Superior temporal gyrus (tissue), 1 donor: ENCODE measurements at regions not wholly inside any gene's neighbourhood (a gene's known extent, or its start where the extent isn't known, plus 50 kb on each side); places are given as distances from the start of the nearest gene placed in this dataset.
"Not testable (repeated sequence)": the region's sequence is repeated elsewhere in the genome, so short reads cannot be mapped to it uniquely, and the experiment has no call there.

Experiments
- DNase-seq: peaks from one replicate; pipeline ENCODE4 v3.0.0-alpha.2; 2016; ENCODE audit errors: extremely low spot score

DNA sequence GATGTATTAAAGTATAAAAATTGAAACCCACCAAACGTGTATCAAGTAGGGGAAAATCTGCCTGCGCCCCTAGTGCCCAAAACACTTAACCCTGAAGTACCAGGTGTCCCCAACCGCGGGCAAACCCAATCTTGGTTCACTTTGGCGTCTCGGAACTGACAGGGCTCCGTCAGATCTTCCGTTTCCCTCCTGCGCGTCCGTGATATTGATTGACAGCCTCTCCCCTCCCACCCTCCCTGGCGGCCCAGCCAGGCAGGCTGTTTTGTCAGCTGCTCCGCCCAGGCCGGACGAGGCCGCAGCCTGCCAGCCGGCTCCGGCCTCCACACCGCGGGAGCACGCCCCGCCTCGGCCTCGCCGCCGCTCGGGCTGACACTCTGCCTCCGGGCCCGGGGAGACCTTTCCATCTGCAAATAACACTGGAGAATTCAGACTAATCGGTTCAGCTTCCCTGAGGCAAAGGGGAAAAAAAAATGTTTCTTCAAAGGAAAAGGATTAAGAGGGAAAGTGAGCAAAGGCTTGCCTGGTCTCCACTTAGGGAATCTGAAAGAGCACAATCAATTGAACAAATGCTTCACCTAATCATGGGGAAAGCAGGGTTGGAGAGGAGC is 234.9 kb upstream of the MCHR2 start:
- no peak for DNase-seq

DNA sequence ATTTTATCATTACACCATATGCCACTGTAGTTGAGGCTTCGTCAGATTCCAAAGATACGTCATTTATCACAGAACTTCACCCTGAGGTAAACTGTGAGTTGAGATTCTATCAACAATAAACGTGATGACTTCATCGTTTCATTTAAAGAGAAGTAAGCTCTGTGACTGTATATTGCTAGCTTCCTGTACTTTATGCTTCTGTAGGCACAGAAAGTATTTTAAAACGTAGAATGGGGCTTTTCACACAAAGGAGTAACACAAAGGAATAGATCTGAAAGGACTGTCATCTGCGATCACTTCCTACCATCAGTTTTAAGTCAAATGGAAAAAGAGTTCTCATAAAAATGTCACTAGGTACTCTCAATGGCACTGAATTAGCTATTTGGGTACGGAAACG is 234.4 kb upstream of the MCHR2 start:
- DNase-seq: no peak

DNA sequence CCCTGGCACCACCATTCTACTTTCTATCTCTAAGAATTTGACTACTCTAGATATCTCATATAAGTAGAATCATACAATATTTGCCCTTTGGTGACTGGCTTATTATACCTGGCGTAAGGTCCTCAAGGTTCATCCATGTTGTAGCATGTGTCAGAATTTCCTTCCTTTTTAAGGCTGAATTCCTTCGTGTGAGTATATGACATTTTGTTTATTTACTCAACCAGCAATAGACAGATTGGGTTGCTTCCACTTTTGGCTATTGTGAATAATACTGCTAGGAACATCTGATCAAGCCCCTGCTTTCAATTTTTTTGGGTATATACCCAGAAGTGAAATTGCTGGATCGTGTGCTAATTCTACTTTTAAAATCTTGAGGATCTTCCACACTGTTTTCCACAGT is 232.8 kb upstream of the MCHR2 start:
- DNase-seq: no peak

DNA sequence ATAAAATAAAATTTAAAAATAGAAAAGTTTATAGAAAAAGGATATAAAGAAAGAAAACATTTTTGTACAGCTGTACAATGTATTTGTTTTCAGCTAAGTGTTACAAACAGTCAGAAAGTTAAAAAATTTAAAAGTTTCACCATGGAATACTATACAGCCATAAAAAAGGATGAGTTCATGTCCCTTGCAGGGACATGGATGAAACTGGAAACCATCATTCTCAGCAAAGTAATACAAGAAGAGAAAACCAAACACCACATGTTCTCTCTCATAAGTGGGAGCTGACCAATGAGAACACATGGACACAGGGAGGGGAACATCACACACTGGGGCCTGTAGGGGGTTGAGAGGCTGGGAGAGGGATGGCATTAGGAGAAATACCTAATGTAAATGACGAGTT is 229.9 kb upstream of the MCHR2 start:
- not testable (repeated sequence) for DNase-seq

DNA sequence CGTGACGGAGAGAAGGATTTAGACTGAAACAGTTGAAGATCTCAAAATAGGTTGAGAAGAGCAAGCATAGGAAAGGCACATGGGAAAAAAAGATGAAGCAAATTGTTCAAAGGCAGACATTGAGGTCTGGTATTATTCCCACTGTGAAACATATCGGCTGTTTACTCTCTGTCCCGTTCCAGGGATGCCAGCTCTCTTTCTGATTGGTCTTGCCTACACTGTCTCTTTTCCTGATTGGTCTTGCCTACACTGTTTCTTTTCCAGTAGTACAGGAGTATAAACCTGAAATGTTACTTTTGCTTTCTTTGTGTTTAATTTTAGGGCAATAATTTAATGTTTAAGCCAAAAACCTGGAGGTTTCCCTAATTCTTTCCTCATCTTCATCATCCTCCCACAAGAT is 226.5 kb upstream of the MCHR2 start:
- no peak for DNase-seq

DNA sequence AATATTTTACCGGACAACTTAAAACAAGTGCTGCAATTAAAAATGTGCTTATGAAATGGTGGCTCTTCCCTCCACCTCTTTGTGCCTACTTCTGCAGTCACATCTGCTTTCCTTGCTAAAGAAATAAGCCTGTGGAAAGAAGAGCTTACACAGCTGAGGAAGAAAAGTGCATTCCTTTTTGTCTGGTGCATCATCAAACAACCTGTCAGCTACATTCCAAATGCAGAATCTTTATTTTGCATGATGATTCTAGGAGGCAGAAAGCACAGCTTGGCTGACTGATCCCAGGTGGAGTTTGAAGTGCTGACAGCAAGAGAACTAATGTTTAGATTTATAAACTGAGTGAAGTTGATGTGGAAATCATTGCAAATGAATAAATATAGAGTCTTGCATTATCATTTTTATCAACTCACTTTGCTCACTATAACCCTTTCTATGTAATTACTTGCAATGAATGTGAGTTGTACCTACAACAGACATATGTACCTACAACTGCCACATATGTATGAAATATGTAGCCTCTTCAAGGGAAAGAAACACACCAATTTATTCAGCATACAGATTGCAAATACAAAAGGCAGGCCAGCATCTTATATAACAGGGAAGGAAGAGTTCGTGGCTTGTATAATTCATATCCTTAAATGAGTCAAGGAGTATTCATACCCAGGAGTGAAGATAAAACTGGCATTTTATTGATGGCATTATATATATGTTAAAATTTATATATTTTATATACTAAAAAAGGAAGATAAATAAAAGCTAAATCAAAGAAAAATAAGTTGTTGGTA is 223.4 kb upstream of the MCHR2 start:
- DNase-seq: no peak

DNA sequence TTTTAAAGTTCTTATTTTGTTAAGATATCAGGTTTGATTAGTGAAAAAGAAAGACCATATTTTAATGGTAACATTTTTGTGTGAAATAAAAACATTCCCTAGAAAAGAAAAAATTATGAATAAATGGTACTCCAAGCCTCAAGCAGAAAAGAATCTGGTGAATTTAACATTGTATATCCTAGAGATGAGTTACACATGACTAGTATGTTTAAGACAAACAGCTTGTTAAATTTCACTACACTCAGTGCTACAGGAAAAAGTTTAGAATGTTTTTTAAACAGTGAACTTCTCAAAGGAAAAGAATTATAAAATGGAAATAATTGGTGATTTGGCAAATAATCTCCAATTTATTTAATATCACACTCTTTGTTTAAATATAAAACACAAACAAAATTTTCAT is 222.7 kb upstream of the MCHR2 start:
- no peak for DNase-seq

DNA sequence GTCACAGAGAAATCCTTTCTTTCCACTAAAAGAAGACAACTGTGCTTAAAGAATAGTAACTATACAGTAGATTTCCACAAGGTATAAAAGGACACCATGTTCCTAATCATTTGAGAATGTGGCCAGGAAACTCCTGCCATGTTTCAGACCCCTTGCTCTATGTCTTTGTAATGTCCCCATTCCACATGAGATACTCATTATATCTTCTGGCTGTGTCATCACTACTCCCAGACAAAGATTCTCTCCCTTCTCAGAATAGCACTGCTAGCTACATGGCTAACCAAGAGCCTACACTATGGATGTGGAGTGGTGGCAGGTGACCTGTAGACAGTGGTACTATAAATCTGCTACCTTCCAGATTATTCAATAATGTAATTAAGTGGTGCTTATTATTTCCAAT is 218.1 kb upstream of the MCHR2 start:
- DNase-seq: no peak

DNA sequence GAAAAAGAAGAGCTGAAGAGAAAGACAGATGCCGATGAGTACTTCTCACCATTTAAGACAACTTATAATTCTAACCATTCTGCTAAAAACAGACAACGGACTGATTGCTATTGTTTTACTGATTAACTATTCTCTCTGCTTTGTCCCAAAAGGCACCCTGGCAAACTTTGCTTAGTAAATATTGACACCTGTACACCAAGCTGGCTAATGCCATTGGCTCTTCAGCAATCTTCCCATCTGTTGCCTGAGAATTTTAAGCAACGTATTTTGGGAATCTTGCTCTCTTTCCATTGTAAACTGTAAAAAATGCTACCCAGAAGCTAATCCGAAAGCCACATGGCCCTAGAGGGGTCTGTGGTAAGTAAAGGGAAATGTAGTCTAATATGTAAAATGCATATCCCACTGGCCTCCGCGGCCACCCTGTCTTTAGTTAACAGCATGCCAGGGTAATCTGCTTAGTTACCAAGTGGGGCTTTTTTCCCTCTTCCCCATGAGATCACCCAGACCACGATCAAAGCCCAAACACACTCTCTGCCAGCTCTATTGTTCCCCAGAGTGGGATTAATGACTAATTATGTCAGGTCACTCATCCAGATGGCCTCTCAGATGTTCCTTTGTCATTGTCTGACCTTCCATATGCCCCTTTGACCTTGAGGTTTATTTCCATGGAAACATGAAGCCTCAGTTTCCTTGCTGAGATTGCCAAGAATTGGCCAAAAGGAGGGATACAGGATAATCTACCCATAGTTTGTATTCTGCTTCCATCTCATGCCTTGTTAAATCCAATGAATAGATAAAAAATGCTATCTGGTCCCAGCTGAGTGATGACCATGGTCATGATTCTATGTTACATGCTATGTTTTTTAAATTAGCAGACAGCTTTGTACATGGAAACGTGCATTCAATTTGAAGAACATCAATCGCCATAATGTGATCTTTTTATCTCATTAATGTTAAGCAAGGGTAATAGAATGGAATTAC is 216.4 kb upstream of the MCHR2 start:
- no peak for DNase-seq

DNA sequence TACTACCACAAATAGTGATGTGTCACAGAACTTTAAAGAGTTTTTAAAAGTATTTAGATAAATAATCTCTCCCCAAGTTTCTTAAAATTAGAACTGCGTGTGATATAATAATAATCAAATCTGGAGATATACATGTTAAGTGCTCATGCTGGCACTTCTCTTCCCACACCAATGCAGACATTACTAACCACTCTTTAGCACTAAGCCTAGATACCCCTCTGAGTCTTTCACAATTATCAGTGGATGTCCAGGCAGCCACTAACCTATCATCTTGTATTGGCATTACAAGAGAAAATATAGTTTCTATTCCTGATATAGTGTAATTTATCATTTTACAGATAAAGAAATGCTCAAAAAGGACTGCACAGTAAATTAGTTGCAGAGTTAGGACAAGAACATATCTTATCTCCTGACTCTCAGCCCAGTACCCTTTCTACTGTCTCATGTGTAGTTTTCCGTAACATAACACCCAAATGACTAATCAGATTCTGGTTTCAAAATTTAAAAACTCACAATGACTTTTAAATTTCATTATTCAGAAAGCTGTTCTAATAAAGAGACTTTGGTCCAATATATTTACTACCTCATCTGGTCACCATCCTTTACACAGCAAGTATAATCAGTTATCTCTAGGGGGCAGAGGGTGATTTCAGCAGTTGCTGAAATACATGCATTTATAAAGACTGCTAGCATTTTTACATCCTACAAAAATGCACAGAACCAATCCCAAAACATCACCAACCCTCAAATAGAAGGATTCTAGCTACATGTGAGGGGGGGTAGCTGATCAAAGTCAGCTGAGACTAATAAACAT is 215.5 kb upstream of the MCHR2 start:
- no peak for DNase-seq

DNA sequence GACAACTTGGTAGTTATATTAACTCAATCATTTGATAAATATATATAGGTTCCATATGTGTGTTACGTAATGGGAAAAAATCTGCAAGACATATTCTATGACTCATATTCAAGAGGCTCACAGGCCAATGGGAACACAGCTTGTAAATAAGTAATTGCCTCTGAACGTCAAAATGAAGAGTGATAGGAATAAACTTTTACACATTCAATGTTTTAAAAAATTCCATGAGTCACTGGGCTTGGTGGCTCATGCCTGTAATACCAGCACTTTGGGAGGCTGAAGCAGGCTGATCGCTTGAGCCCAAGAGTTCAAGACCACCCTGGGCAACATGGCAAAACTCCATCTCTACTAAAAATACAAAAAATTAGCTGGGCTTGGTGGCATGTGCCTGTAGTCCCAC is 209.4 kb upstream of the MCHR2 start:
- DNase-seq: no peak

DNA sequence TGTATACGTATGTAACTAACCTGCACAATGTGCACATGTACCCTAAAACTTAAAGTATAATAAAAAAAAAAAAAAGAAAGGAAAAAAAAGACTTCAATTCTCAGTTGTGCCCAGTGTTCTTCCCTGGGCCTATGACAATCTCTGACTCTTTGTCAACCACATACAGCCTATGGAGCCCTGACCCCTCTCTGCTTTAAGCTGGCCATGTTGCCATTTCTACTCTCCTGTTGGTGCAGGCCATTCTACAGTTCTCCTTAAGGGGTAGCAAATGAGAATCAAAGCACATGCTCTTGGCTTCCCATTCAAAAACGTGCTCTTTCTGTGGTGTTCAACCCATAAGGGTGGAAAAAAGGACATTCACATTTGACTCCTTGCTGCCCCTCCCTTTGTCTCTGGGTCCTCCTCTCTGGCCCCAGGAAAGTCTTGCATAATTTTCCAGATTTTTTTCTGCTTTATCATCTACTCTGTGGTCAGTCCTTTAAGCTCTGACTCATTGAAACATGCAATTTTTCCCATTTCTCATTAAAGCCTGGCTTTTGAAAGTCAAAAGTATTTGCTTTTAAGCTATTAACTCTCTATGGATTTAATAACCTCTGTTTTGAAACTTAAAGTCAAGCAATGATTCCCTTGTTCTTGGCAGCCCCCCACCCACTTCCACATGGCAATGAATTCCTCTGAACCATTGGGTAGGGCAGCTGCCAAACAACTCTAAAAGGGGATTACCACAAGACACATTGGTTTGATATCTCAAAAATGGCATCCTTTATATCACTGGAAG is 208.6 kb upstream of the MCHR2 start:
- no peak for DNase-seq

DNA sequence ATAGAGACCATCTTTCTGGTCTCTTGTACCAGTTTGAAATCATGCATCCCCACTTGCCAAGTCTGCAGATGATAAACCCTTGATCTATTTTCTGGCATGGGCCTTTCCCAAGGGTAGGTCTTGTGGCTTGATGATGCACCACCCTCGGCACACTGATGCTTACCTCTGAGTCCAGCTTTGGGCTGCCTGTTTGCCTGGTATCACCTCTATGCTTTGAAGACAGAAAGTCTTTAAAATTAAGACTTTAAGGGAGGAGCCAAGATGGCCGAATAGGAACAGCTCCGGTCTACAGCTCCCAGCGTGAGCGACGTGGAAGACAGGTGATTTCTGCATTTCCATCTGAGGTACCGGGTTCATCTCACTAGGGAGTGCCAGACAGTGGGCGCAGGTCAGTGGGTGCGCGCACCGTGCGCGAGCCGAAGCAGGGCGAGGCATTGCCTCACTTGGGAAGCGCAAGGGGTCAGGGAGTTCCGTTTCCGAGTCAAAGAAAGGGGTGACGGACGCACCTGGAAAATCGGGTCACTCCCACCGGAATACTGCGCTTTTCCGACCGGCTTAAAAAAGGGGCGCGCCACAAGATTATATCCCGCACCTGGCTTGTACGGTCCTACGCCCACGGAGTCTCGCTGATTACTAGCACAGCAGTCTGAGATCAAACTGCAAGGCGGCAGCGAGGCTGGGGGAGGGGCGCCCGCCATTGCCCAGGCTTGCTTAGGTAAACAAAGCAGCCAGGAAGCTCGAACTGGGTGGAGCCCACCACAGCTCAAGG is 202.4 kb upstream of the MCHR2 start:
- DNase-seq: not testable (repeated sequence)

DNA sequence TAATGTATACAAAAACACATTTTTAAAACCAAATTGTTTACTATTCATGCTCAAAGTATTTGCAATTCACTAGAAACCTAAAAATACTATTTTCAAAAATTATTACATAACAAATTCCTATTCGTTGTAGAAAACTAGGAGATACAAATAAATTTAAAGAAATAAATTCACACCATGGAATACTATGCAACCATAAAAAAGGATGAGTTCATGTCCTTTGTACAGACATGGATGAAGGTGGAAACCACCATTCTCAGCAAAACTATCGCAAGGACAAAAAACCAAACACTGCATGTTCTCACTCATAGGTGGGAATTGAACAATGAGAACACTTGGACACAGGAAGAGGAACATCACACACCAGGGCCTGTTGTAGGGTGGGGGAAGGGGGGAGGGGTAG is 201.2 kb upstream of the MCHR2 start:
- DNase-seq: not testable (repeated sequence)

DNA sequence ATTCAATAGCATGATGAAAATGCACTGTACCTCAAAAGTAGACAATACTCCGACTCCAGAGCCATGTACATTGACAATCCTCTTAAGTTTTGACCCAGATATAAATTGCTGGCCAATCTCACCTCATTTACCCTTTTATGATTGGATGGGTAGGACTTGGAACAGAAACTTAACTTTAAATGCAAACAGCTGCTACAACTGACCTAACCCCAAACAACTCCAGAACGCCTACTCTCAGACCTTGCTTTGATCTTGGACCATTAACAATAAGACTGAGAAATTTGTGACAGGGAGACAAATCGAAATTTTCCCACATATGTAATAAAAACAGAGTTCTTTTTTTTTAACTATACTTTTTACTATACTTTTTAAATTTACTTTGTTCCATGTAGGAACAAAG is 200.5 kb upstream of the MCHR2 start:
- DNase-seq: no peak

DNA sequence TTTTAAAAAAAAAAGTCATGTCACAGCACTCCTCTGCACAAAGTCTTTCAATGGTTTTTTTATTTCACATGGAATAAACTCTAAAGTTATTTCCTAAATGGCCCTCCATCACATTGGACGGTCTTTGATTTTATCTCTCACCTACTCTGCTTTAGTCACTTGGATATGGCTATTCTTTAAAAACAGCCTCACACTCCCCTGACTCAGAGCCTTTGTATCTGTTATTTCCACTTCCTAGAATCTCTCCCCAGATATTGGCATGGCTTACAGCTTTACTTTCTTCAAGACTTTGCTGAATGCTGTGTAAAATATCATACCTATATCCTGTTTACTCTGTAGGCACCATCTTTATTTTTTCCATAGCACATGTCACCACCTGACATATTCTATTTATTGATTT is 194.7 kb upstream of the MCHR2 start:
- DNase-seq: no peak

DNA sequence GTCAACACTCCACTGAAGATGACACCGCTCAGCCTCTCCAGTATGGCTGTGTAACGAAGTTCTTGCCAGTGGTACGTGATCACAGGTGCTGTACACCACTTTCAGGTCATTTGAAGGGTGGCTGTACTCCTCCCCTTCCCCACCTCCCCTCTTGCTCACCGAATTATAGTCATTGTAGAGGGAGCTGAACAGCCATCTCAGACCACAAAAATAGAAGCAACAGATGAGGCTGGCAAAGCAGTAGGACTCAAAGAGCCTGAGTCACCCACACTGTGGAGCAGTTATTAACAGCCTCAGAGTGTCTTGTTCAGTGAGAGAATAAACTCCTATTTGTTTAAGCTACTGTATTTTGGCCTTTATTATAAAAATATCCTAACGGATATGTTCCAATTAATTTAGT is 192.5 kb upstream of the MCHR2 start:
- no peak for DNase-seq

DNA sequence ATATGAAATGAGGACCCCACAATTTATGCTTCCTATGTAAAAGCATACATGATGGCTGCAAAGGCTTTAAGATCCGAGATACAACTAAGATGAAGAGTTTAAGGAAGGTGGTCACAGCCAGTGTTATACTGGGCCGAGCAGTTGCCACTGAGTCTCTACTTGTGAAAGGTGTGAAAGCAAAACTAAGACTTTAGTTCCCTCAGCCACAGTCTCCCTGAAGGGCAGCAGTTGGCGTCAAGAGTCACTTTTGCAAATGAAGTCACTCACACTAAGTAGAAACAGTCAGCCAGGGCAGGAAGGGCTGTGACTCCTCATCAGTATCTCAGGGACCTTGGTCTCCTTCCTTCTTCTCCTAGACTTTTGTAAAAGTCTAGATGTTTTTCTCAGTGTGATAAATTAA is 191.6 kb upstream of the MCHR2 start:
- no peak for DNase-seq

DNA sequence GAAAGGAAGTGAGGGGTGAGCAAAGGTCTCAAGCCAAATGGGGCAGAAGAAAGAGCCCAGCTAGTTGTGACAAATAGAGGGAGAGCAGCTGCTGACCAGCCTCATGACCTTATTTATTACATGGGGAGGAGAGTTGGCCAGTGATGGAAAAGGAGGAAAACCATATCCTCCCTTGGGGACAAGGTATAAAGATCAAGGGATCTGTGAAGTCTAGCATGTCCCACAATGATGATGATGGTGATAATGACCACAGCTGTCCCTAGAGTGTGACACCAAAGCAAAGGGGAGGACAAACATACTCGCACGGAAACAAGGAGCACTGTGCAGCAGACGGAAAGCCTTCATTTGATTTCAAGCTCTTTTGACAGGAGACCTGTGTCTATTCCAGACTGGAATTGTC is 190.4 kb upstream of the MCHR2 start:
- DNase-seq: no peak

DNA sequence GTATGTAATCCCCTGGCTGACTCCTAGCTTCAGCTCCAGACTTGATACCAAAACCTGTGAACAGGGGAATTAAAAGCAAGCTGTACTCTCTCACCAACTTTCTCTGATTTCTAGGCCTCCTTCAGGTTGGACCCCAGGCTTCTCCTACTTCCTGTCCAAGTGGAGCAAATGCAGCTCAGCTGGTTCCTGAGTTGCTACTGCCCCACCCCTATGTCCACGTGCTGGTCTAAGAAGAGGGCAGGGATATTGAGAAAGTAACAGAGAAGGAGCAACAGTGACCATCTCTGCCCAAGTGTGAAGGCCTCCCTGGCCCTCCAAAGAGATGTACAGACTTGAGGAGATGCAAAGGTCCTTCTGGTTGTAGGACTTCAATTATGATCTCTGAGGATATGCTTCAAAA is 188.3 kb upstream of the MCHR2 start:
- DNase-seq: no peak
